ENCODE measurements at regions not wholly inside any gene's neighbourhood (a gene's known extent, or its start where the extent isn't known, plus 50 kb on each side); places are given as distances from the start of the nearest gene placed in this dataset.

DNA sequence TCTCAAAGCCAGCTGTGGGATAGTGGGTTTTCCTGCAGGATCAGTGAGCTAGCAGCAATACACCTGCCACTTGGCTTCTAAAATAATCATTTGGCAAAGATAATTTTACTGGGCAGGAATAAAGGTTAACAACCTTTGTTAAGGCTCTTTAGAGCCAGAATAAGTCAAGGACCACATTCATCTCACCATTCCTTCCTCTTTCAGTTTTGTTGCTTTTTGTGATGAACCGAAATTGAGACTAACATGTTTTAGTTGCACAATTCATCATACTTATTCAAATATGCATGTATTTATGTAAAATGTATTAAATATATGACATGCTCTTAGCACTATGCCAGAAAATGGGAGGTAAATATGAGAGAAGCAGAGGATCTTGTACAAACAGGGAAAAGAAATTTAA is 824.4 kb upstream of the TYRP1 start:
- TF ChIP-seq, protein P1, sequence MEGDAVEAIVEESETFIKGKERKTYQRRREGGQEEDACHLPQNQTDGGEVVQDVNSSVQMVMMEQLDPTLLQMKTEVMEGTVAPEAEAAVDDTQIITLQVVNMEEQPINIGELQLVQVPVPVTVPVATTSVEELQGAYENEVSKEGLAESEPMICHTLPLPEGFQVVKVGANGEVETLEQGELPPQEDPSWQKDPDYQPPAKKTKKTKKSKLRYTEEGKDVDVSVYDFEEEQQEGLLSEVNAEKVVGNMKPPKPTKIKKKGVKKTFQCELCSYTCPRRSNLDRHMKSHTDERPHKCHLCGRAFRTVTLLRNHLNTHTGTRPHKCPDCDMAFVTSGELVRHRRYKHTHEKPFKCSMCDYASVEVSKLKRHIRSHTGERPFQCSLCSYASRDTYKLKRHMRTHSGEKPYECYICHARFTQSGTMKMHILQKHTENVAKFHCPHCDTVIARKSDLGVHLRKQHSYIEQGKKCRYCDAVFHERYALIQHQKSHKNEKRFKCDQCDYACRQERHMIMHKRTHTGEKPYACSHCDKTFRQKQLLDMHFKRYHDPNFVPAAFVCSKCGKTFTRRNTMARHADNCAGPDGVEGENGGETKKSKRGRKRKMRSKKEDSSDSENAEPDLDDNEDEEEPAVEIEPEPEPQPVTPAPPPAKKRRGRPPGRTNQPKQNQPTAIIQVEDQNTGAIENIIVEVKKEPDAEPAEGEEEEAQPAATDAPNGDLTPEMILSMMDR (IDR thresholded peaks at IDR 0.05; ENCODE audit: extremely low read depth, insufficient read depth, missing control alignments): no peak
- DNase-seq (ENCODE audit: low spot score): no peak
- in situ Hi-C loops (cut with MboI; ENCODE audit: low pct_unique_long_range_greater_than_20kb, low sequenced_read_pairs, unreplicated experiment): no loop called here

DNA sequence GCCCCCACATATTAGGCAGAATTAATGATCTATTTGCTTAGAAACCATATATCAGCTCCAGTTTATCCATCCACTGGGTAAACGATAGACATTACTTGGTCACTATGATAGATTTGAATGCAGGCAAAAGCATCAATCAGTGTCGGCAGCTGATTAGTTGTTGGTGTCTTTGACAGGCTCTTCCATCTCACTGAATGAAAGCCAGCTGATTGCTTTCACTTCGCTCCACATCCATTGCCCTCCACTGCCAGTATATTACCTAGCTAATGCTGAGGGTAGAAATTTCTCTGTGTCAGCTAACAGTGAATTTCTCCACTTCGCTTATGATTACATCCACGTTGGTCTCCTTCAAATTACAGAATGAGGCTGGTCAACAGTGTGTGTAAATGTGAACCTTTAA is 821.3 kb upstream of the TYRP1 start:
- in situ Hi-C loops (cut with MboI; ENCODE audit: low pct_unique_long_range_greater_than_20kb, low sequenced_read_pairs, unreplicated experiment): no loop called here
- DNase-seq (ENCODE audit: low spot score): no peak
- TF ChIP-seq, protein P1 (IDR thresholded peaks at IDR 0.05; ENCODE audit: extremely low read depth, insufficient read depth, missing control alignments): no peak

DNA sequence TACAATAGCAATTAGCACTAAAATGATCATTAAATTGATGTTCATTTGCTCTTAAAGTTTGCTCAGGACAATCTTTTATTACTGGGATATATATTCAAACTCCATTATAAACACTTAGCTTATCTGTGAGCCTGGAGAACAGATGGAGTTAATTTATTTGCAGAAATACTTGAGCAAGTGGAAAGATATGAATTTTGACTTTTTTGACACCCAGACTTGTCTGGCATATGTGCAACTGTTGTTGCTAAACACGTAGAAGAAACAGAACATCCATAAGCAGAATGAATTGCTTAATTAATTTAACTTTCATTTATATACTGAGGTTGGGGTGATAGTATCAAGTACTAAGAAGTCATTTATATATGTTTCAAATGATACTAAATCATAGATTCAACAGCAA is 820.7 kb upstream of the TYRP1 start:
- in situ Hi-C loops (cut with MboI; ENCODE audit: low pct_unique_long_range_greater_than_20kb, low sequenced_read_pairs, unreplicated experiment): no loop called here
- TF ChIP-seq, protein P1 (IDR thresholded peaks at IDR 0.05; ENCODE audit: extremely low read depth, insufficient read depth, missing control alignments): no peak
- no peak for DNase-seq (ENCODE audit: low spot score)

DNA sequence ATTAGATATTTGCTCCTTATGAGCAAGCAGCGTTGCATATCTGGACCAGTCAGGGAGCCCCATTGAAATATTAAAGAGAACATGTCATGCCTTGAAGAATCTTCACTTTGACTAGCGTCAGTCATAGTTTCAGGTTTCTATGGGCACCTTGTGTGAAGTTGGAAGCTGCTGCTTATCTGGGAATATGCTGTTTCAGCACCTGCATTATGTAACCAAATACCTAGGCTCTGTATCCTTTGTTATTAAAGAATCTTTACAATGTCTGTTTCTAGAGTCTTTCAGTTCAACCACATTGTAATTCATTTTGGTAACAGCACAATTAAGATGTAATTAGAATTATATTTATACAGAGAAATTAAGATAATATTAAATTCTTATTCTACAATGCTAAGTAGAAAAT is 818.8 kb upstream of the TYRP1 start:
- TF ChIP-seq, protein P1 (IDR thresholded peaks at IDR 0.05; ENCODE audit: extremely low read depth, insufficient read depth, missing control alignments): no peak
- no peak for DNase-seq (ENCODE audit: low spot score)

DNA sequence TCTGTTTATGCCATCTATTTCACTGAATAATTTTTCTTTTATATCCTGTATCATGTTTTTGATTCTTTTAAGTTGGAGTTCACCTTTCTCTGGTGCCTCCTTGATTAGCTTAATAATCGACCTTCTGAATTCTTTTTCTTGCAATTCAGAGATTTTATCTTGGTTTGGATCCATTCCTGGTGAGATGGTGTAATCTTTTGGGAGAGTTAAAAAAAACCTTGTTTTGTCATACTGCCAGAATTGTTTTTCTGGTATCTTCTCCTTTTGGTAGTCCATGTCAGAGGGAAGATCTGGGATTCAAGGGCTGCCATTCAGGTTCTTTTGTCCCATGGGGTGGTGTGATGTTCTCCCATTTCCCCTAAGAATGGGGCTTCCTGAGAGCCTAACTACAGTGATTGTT is 800.8 kb upstream of the TYRP1 start:
- DNase-seq (ENCODE audit: low spot score): no peak
- in situ Hi-C loops (cut with MboI; ENCODE audit: low pct_unique_long_range_greater_than_20kb, low sequenced_read_pairs, unreplicated experiment): no loop called here

More for the DNA sequence above, 818.8 kb upstream of the TYRP1 start:
- in situ Hi-C loops (cut with MboI; ENCODE audit: low pct_unique_long_range_greater_than_20kb, low sequenced_read_pairs, unreplicated experiment): no loop called here

DNA sequence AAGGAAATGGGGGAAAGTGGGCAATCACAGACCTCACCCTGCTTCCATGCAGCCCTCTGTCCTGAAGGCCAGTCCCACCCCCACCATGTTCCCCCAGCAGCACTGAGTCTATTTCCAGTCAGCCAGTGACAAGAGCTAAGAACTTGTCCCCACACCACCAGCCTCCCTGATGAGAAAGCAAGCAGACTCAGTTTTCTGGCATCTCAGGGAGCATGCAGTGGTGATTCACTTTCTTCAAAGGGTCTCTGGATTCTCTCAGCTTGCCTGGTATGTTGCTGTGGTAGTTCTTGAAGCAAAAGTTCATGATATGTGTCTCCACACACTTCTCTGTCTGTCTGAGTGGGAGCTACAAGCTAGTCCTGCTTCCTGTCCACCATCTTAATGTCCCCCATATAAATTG is 799.9 kb upstream of the TYRP1 start:
- no peak for DNase-seq (ENCODE audit: low spot score)
- TF ChIP-seq, protein P1 (IDR thresholded peaks at IDR 0.05; ENCODE audit: extremely low read depth, insufficient read depth, missing control alignments): no peak
- in situ Hi-C loops (cut with MboI; ENCODE audit: low pct_unique_long_range_greater_than_20kb, low sequenced_read_pairs, unreplicated experiment): no loop called here

More for the DNA sequence above, 800.8 kb upstream of the TYRP1 start:
- TF ChIP-seq, protein P1 (IDR thresholded peaks at IDR 0.05; ENCODE audit: extremely low read depth, insufficient read depth, missing control alignments): no peak

DNA sequence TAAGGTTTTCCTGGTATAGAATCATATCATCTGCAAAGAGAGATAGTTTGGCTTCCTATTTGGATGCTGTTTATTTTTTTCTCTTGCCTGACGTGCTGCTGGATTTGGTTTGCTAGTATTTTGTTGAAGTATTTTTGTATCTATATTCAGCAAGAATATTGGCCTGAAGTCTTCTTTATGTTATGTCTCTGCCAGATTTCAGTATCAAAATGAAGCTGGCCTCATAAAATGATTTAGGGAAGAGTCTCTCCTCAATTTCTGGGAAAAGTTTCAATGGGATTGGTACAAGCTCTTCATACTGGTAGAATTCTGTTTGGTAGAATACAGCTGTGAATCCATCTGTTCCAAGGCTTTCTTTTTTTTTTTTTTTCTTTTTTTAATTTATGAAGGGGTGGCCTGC is 799.0 kb upstream of the TYRP1 start:
- no peak for DNase-seq (ENCODE audit: low spot score)
- TF ChIP-seq, protein P1 (IDR thresholded peaks at IDR 0.05; ENCODE audit: extremely low read depth, insufficient read depth, missing control alignments): no peak
- in situ Hi-C loops (cut with MboI; ENCODE audit: low pct_unique_long_range_greater_than_20kb, low sequenced_read_pairs, unreplicated experiment): no loop called here

Measured in GM13977 (cell line).